K562 (cell line): ENCODE measurements at regions not wholly inside any gene's neighbourhood (a gene's known extent, or its start where the extent isn't known, plus 50 kb on each side); places are given as distances from the start of the nearest gene placed in this dataset.

Source experiments
- ATAC-seq: fragments of 200-7000 bp; cut with Tn5 transposase; 3 replicates; pipeline ENCODE4 v1.9.1; 2020; ENCODE audit warnings: moderate library complexity
- BruUV-seq: library from RNA; stranded (reverse); fragments of 400-500 nt; replicated peaks from 2 replicates; lab custom pipeline; 2021; lab: Mats Ljungman, UMichigan
- CTCF ChIA-PET: fragments of 300-600 bp; formaldehyde crosslinking; extraction: SDS; loops from one replicate; lab custom pipeline; 2021; ENCODE audit warnings: low intra/inter-chr PET ratio; lab: Yijun Ruan, JAX
- POLR2A ChIA-PET: fragments of 300-600, 350-650 bp; sonication (Branson Sonifier 250); formaldehyde crosslinking; extraction: SDS; loops from one replicate; lab custom pipeline; 2021; ENCODE audit warnings: antibody characterized with exemption, inconsistent platforms; lab: Yijun Ruan, JAX
- DNase-seq, 4 experiments: peaks; one replicate each; pipeline versions ENCODE4 v3.0.0 to v3.0.0-alpha.2; 2011 to 2018; ENCODE audit warnings: low spot score in 3 of 4, mixed read lengths in 3 of 4; ENCODE audit errors: extremely low read depth in 1 of 4
- FAIRE-seq: peaks from 2 replicates; lab custom pipeline; 2011; peaks lifted over from hg19 to GRCh38; lab: Jason Lieb, UNC
- H2AFZ ChIP-seq: 2 replicates; pipeline ENCODE4 v1.6.0; 2011; ENCODE audit warnings: low read depth, low read length, control low read depth, inconsistent platforms
- H3K27ac ChIP-seq: fragments of 200-600 bp; 3 replicates; pipeline ENCODE4 v1.8.0; 2011; ENCODE audit warnings: low read depth, mild to moderate bottlenecking, control low read depth, inconsistent platforms, low read length, moderate library complexity, mixed read lengths; ENCODE audit errors: extremely low read depth
- H3K27me3 ChIP-seq, 2 experiments: fragments of 300-600 bp in 1 of 2; 2 replicates in 1 of 2; 3 replicates in 1 of 2; pipeline versions ENCODE4 v1.6.0 to v1.8.0; 2011; ENCODE audit warnings: inconsistent platforms in 2 of 2, low read length in 2 of 2, mild to moderate bottlenecking in 1 of 2, mixed read lengths in 1 of 2, moderate library complexity in 1 of 2; ENCODE audit not compliant: control insufficient read depth in 2 of 2, insufficient read depth in 2 of 2
- H3K36me3 ChIP-seq: fragments of 300-600 bp; 3 replicates; pipeline ENCODE4 v1.8.0; 2011; ENCODE audit warnings: mild to moderate bottlenecking, low read length, inconsistent platforms; ENCODE audit not compliant: control insufficient read depth, insufficient read depth
- H3K4me1 ChIP-seq, 2 experiments: fragments of 200-600 bp in 1 of 2; replicated peaks in 1 of 2; 2 replicates in 1 of 2; 3 replicates in 1 of 2; pipeline versions ENCODE4 v1.5.1 to v1.8.0; 2011; ENCODE audit warnings: inconsistent platforms in 2 of 2, low read length in 2 of 2, mild to moderate bottlenecking in 1 of 2, mixed read lengths in 1 of 2, moderate library complexity in 1 of 2; ENCODE audit not compliant: control insufficient read depth in 2 of 2, insufficient read depth in 2 of 2
- H3K4me2 ChIP-seq: 2 replicates; pipeline ENCODE4 v1.6.1; 2011; ENCODE audit warnings: low read length, control low read depth, inconsistent platforms, mixed read lengths; ENCODE audit not compliant: insufficient read depth
- H3K4me3 ChIP-seq: fragments of 200-600 bp; sonication (generic), shearing (Covaris generic); 2 replicates; pipeline ENCODE4 v1.5.1; 2016; ENCODE audit warnings: control low read depth, inconsistent platforms
- H3K79me2 ChIP-seq: fragments of 200-600 bp; 3 replicates; pipeline ENCODE4 v1.8.0; 2011; ENCODE audit warnings: low read length, inconsistent platforms; ENCODE audit not compliant: control insufficient read depth, insufficient read depth
- H3K9ac ChIP-seq, 2 experiments: 2 replicates each; pipeline versions ENCODE4 v1.6.0 to v1.6.1; 2011; ENCODE audit warnings: low read depth in 2 of 2, low read length in 2 of 2, control low read depth in 1 of 2, inconsistent platforms in 1 of 2, mild to moderate bottlenecking in 1 of 2, mixed read lengths in 1 of 2; ENCODE audit not compliant: insufficient read depth in 1 of 2
- H3K9me1 ChIP-seq: one replicate; pipeline ENCODE4 v1.6.0; 2011; ENCODE audit warnings: inconsistent platforms, mild to moderate bottlenecking, low read length, moderate library complexity; ENCODE audit not compliant: control insufficient read depth, insufficient read depth
- H3K9me3 ChIP-seq: replicated peaks from 2 replicates; pipeline ENCODE4 v1.5.1; 2011; ENCODE audit warnings: low read depth, low read length, inconsistent platforms; ENCODE audit not compliant: control insufficient read depth, insufficient read depth
- H4K20me1 ChIP-seq: replicated peaks from 2 replicates; pipeline ENCODE4 v1.6.1; 2011; ENCODE audit warnings: low read length, inconsistent platforms, mixed read lengths; ENCODE audit not compliant: control insufficient read depth, insufficient read depth
- ATF7 ChIP-seq: fragments of 450-650 bp; IDR thresholded peaks from 2 replicates; pipeline ENCODE4 v1.7.1; 2014; ENCODE audit warnings: mild to moderate bottlenecking, moderate library complexity
- BCL6 ChIP-seq: fragments of 250-450 bp; sonication (Bioruptor Pico); IDR thresholded peaks from 2 replicates; pipeline ENCODE4 v1.4.0; 2020
- BCLAF1 ChIP-seq, 2 experiments: fragments of 450-650 bp in 1 of 2; IDR thresholded peaks; 2 replicates each; pipeline ENCODE4 v1.6.1; 2011 to 2017; ENCODE audit warnings: low read depth in 2 of 2, antibody characterized with exemption in 1 of 2, borderline replicate concordance in 1 of 2, low read length in 1 of 2, mild to moderate bottlenecking in 1 of 2, mixed read lengths in 1 of 2; ENCODE audit not compliant: control insufficient read depth in 1 of 2
- BRD9 ChIP-seq: fragments of 450-650 bp; IDR thresholded peaks from 2 replicates; pipeline ENCODE4 v1.6.1; 2018; ENCODE audit warnings: low read depth; ENCODE audit not compliant: partially characterized antibody
- CBFA2T3 ChIP-seq: fragments of 450-650 bp; IDR thresholded peaks from 2 replicates; pipeline ENCODE4 v1.6.1; 2017
- ILK ChIP-seq: fragments of 450-650 bp; IDR thresholded peaks from 2 replicates; pipeline ENCODE4 v1.6.1; 2016; ENCODE audit warnings: missing genetic modification characterization, low read depth, mild to moderate bottlenecking, missing compliant biosample characterization, moderate library complexity, borderline replicate concordance
- NFXL1 ChIP-seq: fragments of 450-650 bp; formaldehyde crosslinking; IDR thresholded peaks from 2 replicates; pipeline ENCODE4 v1.4.0; 2021; ENCODE audit warnings: mild to moderate bottlenecking
- TARDBP ChIP-seq: fragments of 450-650 bp; IDR thresholded peaks from 2 replicates; pipeline ENCODE4 v1.6.1; 2016
- ZBTB11 ChIP-seq, 3 experiments: fragments of 200-800 bp in 1 of 3; fragments of 250-450 bp in 1 of 3; fragments of 450-650 bp in 1 of 3; sonication (Bioruptor Pico) in 1 of 3; sonication (Bioruptor generic) in 1 of 3; formaldehyde crosslinking in 1 of 3; IDR thresholded peaks; 2 replicates each; pipeline versions ENCODE4 v1.6.1 to v1.8.0; 2016 to 2022; ENCODE audit warnings: mild to moderate bottlenecking in 2 of 3, missing genetic modification characterization in 2 of 3, missing compliant biosample characterization in 1 of 3, moderate library complexity in 1 of 3
- ZNF75A ChIP-seq: fragments of 450-650 bp; formaldehyde crosslinking; IDR thresholded peaks from 2 replicates; pipeline ENCODE4 v1.4.0; 2020; ENCODE audit warnings: mild to moderate bottlenecking
- WGBS: fragments of 100-300 bp; shearing (Covaris generic); methylation state at CpG from one replicate; pipeline ENCODE4 v1.1.6; 2016; ENCODE audit warnings: low coverage, mixed read lengths; ENCODE audit not compliant: insufficient coverage; ENCODE audit errors: missing lambda C conversion rate; 5-methylcytosine and 5-hydroxymethylcytosine counted together
- in situ Hi-C: fragments of 300-500 bp; cut with MboI; formaldehyde crosslinking; loops from 4 replicates; pipeline ENCODE4 v1.15.0; 2018; ENCODE audit warnings: inconsistent platforms, mixed read lengths
- intact Hi-C: fragments of 100-400 bp; cut with micrococcal nuclease; formaldehyde crosslinking; loops from 2 replicates; pipeline ENCODE4 v1.14.2; 2022

GRCh38 chr14:58738876-58739275 lies 101.1 kb downstream of the DACT1 start:
- H3K27ac ChIP-seq, result no peak overlapping the region
- TF ChIP-seq ZNF75A (CRISPR knock-in tag) (no peak), BCL6 (CRISPR knock-in tag) (no peak), ZBTB11 (CRISPR knock-in tag; IDR thresholded peaks at IDR 0.05) (no peak), BRD9 (no peak), ATF7 (no peak), ILK (tag) (no peak), BCLAF1 (IDR thresholded peaks at IDR 0.05; ENCODE audit: borderline replicate concordance in 1 of 2, control insufficient read depth in 1 of 2, low read depth in 2 of 2, low read length in 1 of 2) (no peak), TARDBP (no peak), NFXL1 (CRISPR knock-in tag) (no peak), CBFA2T3 (no peak)

More at GRCh38 chr14:58738876-58739275, 101.1 kb downstream of the DACT1 start:
- Histone ChIP-seq H3K27me3 (no peaks in the 10 kb centered on the region), H3K9ac (no peak overlapping the region), H2AFZ (no peak overlapping the region), H3K4me3 (no peak overlapping the region), H3K4me2 (no peak overlapping the region), H3K36me3 (no peaks in the 10 kb centered on the region), H3K79me2 (no peaks in the 10 kb centered on the region), H3K9me3 (no peaks in the 10 kb centered on the region), H4K20me1 (no peaks in the 10 kb centered on the region), H3K9me1 (no peaks in the 10 kb centered on the region), H3K4me1 (no peaks in the 10 kb centered on the region)
- WGBS, result 11% methylated on average over 2 of the region's 2 CpGs
- DNase-seq (no peak), ATAC-seq (no peak), FAIRE-seq (no peak)
- no TSS peak for BruUV-seq
- in situ Hi-C loops (no loop called here), intact Hi-C loops (no loop called here)
- POLR2A ChIA-PET, result no interaction called here
- CTCF ChIA-PET, result no interaction called here
